NCI-H128 (cell line): ENCODE measurements at regions not wholly inside any gene's neighbourhood (a gene's known extent, or its start where the extent isn't known, plus 50 kb on each side); places are given as distances from the start of the nearest gene placed in this dataset.

ENCODE experiments used
- DNase-seq: peaks from one replicate; lab custom pipeline; 2025; ENCODE audit not compliant: unreplicated experiment; lab: John Stamatoyannopoulos, UW

DNA sequence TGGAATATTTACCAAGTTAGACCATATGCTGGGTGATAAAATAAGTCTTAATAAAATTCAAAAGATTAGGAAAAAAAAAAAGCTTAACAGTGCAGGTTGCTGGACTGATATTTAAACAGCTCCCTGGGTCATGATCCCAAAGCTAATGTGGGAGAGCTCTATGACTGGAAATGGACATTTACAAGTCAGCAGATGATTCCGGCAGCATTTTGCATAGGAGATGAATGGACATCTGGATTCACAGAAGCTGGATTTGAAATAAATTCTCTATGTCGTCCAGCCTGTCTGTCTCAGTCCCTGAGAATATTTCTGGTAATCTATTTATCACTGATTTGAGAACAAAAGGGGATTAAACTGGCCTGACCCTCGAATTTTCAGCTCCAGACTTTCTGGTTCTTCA is 52.3 kb upstream of the KLHL25 start:
- no peak for DNase-seq

DNA sequence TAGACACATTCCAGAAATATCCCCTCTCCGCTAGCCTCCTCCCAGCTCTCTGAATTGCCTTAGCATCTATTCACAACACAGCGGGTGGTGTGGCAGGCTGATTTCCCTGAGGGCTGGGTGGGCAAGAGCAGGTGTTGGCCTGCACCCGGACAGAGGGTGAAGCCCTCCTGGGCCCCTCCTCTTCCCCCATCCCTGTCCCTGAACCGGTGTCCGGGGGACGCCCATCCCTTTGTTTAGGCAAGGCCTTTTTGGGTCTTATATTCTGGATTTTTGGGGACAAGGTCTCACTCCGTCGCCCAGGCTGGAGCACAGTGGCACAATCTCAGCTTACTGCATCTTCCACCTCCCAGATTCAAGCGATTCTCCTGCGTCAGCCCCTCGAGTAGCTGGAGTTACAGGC is 55.2 kb upstream of the KLHL25 start:
- DNase-seq: no peak

GRCh38 chr15:85852969-85853368 is 58.2 kb upstream of the KLHL25 start:
- no peak for DNase-seq

GRCh38 chr15:85854345-85855097 is 59.8 kb upstream of the KLHL25 start:
- DNase-seq: peak; percentile 44

DNA sequence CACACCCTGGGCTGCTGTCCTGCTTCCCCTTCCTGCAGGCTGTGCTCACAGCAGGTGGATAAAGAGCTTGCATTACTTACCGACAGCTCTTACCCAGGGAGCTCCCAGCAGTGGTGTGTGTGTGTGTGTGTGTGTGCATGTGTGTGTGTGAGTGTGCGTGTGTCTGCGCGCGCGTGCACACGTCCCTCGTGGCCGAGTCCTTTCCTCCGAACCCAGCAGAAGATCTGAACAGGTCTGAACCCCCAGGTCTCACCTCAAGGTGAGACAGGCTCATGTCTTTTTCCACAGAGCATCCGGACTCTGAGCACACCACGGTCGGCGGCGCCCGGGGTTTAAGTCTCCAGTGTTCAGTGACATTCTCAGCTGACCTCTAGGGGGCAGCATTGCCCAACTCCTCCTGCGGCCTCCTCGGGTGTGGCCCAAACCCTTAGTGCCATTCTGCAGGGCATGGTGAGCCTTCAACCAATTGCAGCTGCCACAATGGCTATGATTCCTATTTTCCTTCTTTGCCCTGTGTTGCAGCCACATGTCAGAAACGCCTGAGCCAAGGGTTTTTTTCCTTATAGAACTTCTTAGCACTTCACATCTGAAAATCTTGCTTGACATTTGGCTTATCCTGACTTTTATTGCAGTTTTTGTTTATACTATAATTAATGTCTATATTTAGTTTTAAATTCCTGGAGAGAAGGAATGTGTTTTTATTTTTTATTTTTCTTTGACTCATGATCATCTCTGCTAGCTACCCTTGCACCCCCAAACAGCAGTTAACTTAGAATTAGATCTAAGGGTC is 64.1 kb upstream of the KLHL25 start:
- peak; percentile 49 for DNase-seq

DNA sequence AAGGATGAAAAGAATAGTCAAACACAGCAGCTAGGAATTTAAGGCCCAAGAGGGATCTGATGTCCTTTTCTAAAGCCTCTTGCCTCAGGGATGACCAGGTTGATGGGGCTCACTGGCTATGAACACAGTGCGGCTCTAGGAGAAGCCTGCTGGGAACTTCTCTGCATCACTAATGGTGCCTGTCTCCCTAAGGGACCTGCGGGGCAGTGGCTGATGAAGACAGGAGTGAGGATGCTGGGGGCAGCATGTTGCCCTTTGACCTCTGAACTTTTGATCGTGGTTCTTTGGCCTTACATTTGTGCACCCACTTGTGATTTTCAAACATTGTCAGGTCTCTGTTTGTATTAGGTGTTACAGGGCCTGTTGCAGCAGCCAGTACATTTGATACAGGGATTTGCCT is 64.9 kb upstream of the KLHL25 start:
- no peak for DNase-seq

- no peak for DNase-seq
Observed at GRCh38 chr15:85860394-85861161, 65.9 kb upstream of the KLHL25 start.

- DNase-seq: no peak
Observed at GRCh38 chr15:85865070-85865684, 70.5 kb upstream of the KLHL25 start.

DNA sequence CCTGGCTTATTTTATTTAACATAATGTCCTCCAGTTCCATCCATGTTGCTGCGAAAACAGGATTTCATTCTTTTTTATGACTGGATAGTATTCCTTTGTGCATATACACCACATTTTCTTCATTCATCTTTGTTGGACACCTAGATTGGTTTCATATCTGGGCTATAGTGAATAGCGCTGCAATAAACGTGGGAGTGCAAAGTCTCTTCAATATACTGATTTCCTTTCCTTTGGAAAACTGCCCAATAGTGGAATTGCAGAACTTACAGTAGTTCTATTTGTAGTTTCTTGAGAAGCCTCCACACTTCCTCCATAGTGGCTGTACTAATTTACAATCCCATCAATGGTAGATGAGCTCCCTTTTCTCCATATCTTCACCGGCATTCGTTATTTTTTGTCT is 72.5 kb upstream of the KLHL25 start:
- no peak for DNase-seq

DNA sequence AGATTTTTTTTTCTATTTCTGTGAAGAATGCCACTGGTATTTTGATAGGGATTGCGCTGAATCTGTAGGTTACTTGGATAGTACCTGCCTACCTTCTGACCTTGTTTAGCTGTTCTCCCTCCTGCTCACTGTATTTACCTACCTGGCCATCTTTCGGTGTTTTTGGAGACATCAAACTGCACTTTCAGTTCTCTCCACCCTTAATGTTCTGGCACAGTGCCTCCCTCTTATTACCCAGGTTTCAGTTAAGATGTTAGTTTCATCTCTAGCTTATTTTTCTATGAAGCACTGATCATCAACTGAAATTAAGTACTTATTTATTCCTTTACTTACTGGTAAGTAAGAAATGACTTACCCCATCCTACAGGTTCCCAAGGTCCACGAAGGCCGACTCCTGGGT is 74.4 kb upstream of the KLHL25 start:
- DNase-seq: no peak

DNA sequence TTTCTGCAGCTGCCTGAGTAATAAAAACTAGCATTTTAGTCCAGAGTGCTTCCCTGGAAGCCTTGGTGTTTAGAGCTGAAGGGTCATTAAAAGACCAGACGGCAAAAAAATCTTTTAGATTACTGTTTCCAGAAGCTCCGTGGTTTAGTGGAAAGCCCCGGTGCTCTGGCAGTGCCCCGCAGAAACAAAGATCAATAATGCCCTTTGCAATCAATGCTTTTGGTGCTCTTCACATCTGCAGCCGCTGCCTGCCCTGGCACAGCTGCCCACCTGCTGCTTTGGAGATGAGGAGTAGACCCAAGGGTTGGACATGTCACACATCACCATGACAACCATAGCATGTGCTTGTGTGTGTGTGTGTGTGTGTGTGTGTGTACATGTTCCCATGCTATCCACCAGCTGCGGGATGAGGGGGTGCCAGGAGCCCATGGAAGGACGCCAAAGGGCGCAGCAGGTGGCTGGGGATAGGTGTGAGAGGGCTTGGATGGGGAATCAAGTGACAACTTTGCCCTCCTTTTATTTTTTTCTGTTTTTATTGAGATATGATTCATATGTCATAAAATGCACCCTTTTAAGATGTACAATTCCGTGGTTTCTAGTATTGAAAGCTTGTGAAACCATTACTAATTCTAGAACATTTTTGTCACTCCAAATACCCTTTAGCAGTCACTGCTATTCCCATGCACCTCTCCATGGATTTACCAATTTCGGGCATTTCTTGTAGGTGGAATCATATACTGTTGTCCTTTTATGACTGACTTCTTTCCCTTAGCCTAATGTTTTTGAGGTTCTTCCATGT is 75.7 kb upstream of the KLHL25 start:
- no peak for DNase-seq

DNA sequence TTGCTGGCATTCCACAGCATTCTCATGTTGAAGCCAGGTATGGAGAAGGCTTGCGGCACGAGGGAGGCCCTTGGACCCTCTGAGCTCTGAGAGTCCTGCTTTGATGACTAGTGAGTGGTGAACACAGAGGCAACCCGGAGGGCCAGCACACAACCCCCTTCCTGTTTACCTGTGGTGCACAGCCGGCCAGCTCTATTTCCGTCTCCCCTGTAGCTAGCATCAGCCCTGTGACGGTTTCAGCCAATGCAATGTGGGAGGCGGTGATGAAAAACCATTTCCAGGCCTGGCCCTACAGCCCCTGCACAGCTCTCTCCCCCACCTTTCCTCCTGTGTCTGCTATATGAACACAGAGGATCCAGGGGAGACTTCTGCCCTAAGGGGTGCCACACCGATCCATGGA is 76.8 kb upstream of the KLHL25 start:
- no peak for DNase-seq

- no peak for DNase-seq
Observed at GRCh38 chr15:85872125-85872524, 77.4 kb upstream of the KLHL25 start.

DNA sequence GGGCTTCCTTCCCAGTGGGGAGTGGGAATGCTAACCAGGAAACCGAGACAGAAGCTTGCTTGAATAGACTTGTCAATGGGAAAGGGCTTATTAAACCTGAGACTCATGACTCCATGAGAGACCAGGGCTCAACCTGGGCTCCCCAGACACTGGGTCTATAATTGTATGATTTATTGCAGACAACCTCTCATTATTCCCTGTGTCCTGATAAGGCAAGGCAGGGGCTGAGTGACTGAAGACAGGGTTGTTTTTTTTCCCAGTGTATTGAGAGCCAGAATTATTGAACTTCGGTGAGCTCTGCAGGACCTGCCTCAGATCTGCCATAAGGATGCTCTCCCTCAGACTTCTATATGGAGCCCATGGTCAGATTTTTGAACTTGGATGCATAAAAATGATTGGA is 79.5 kb upstream of the KLHL25 start:
- no peak for DNase-seq

GRCh38 chr15:85875756-85876155 is 81.0 kb upstream of the KLHL25 start:
- DNase-seq: no peak

- no peak for DNase-seq
Observed at GRCh38 chr15:85878828-85879225, 84.1 kb upstream of the KLHL25 start.

DNA sequence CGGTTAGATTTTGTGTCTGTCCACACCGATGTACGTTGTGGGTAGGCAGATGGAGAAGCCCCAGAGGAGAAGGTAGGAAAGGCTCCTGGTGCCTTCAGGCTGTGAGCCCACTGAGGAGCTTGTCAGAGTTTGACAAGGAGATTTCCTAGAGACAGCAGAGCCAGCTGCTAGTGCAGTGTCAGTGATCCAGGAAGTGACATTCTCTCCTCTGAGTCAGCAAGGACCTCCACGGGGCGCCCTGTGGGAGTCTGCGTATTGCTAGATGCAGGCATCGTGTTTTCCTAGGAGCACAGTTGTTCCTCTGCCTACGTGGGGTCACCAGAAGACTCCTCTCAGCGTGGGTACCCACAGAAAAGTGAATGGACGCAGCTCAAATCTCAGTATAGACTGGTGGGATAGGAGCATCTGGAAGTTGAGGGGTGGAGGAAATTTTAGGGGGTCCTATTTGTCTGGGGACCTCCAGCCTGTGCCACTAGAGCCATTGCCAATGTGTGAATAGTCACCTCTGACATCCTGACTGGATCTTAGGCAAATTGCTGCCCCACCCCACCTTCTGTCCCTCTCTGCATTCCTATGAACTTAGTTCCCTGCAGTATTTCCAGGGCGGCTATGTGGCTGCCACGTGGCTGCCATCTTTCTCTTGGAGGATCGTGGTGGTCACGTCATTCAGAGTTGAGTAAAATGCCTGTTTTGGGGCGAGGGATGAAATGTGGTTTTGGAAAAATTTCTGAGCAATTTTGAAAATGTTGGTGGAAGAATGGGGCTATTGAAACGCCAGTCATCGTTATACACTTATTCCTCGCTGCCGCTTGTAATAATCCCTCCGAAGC is 84.8 kb upstream of the KLHL25 start:
- DNase-seq: no peak

GRCh38 chr15:85880501-85881190 is 85.9 kb upstream of the KLHL25 start:
- no peak for DNase-seq

GRCh38 chr15:85886309-85886811 is 91.6 kb upstream of the KLHL25 start:
- DNase-seq: no peak
